ENCODE measurements at regions not wholly inside any gene's neighbourhood (a gene's known extent, or its start where the extent isn't known, plus 50 kb on each side); places are given as distances from the start of the nearest gene placed in this dataset.

GRCh38 chr1:193606035-193606434 is 419.6 kb upstream of the B3GALT2 start:
- Histone ChIP-seq H3K27ac (no peak overlapping the region), H3K4me1 (no peaks in the 10 kb centered on the region), H3K4me3 (no peak overlapping the region), H3K4me2 (no peak overlapping the region), H3K9me3 (no peaks in the 10 kb centered on the region)
- DNase-seq (ENCODE audit: low read depth in 1 of 2, low spot score in 1 of 2) (no peak), ATAC-seq (no peak), FAIRE-seq (no peak)
- POLR2A ChIA-PET, result no interaction called here
- no peak for TF ChIP-seq RCOR1 (IDR thresholded peaks at IDR 0.05; ENCODE audit: low read depth, low read length)
- CTCF ChIA-PET, result no interaction called here
- WGBS (ENCODE audit: missing lambda C conversion rate), result 86% methylated on average over 5 of the region's 5 CpGs

GRCh38 chr1:193602705-193603104 is 416.3 kb upstream of the B3GALT2 start:
- Histone ChIP-seq H3K27ac (no peak overlapping the region), H3K4me1 (no peaks in the 10 kb centered on the region), H3K9me3 (no peaks in the 10 kb centered on the region), H3K4me2 (no peak overlapping the region), H3K4me3 (no peak overlapping the region)
- no peak for FAIRE-seq
- POLR2A ChIA-PET, result no interaction called here
- DNase-seq (ENCODE audit: low read depth in 1 of 2, low spot score in 1 of 2), result no peak
- TF ChIP-seq HOXB13 (CRISPR knock-in tag; IDR thresholded peaks at IDR 0.05; ENCODE audit: low read depth) (no peak), RFX5 (IDR thresholded peaks at IDR 0.05) (no peak), MAFK (IDR thresholded peaks at IDR 0.05; ENCODE audit: partially characterized antibody) (no peak), MAX (IDR thresholded peaks at IDR 0.05) (no peak), CBX2 (IDR thresholded peaks at IDR 0.05; ENCODE audit: borderline replicate concordance, low read depth) (no peak), JUN (IDR thresholded peaks at IDR 0.05) (no peak), KDM1A (IDR thresholded peaks at IDR 0.05; ENCODE audit: low read depth) (no peak)
- no peak for ATAC-seq
- CTCF ChIA-PET, result interaction anchor here (0.6 kb wide), 1 partner anchor 664 kb away, joined by 3 read pairs; no protein-coding TSS in a partner anchor
- WGBS (ENCODE audit: missing lambda C conversion rate), result 47% methylated on average over 2 of the region's 2 CpGs

- ChIA-PET POLR2A (no interaction called here), CTCF (no interaction called here)
- Histone ChIP-seq H3K27ac (no peak overlapping the region), H3K4me2 (no peak overlapping the region), H3K4me1 (no peaks in the 10 kb centered on the region), H3K4me3 (no peak overlapping the region), H3K9me3 (no peaks in the 10 kb centered on the region)
- ATAC-seq, result no peak
- peak; percentile 76 for FAIRE-seq
- DNase-seq (ENCODE audit: low read depth in 1 of 2, low spot score in 1 of 2), result no peak
- TF ChIP-seq ZSCAN20 (CRISPR knock-in tag; IDR thresholded peaks at IDR 0.05) (no peak), PBX3 (IDR thresholded peaks at IDR 0.05) (no peak), CBX8 (IDR thresholded peaks at IDR 0.05) (no peak), MYC (IDR thresholded peaks at IDR 0.05; ENCODE audit: borderline replicate concordance, low read length) (no peak), MAFK (IDR thresholded peaks at IDR 0.05; ENCODE audit: partially characterized antibody) (no peak), HDAC2 (IDR thresholded peaks at IDR 0.05) (no peak), ESRRA (IDR thresholded peaks at IDR 0.05; ENCODE audit: borderline replicate concordance, low read length) (no peak), SMC3 (IDR thresholded peaks at IDR 0.05) (no peak), USF2 (IDR thresholded peaks at IDR 0.05) (no peak), POLR2AphosphoS2 (conservative IDR thresholded peaks at IDR 0.05; ENCODE audit: low read length) (no peak), ZC3H11A (IDR thresholded peaks at IDR 0.05) (no peak), HOXA7 (CRISPR knock-in tag; IDR thresholded peaks at IDR 0.05) (no peak), ZNF302 (CRISPR knock-in tag; IDR thresholded peaks at IDR 0.05) (no peak), JUNB (IDR thresholded peaks at IDR 0.05) (no peak), ATOH8 (CRISPR knock-in tag; IDR thresholded peaks at IDR 0.05; ENCODE audit: low read depth) (no peak)
- WGBS (ENCODE audit: missing lambda C conversion rate), result 85% methylated on average over 3 of the region's 3 CpGs
Observed at GRCh38 chr1:193593147-193593885, 406.9 kb upstream of the B3GALT2 start.

All from A549 (cell line).